ENCODE measurements at regions not wholly inside any gene's neighbourhood (a gene's known extent, or its start where the extent isn't known, plus 50 kb on each side); places are given as distances from the start of the nearest gene placed in this dataset.

GRCh38 chr2:7352191-7352590 is 435.0 kb downstream of the RNF144A start:
- no peaks in the 10 kb centered on the region for H3K79me2 ChIP-seq (ENCODE audit: insufficient read depth, low read length)
- no peak overlapping the region for H3K4me2 ChIP-seq (ENCODE audit: insufficient read depth, insufficient read length, low read length)
- no peaks in the 10 kb centered on the region for H3K79me1 ChIP-seq (ENCODE audit: insufficient read depth, low read depth, low read length, poor library complexity, severe bottlenecking)
- no peak for DNase-seq
- H4K8ac ChIP-seq (replicated peaks; ENCODE audit: insufficient read length, low read depth, low read length) = no peak overlapping the region
- no peak for TF ChIP-seq CTCF (conservative IDR thresholded peaks at IDR 0.05)
- H3K9me3 Mint-ChIP-seq = no peaks in the 10 kb centered on the region; a peak in 2 of 5 replicates
- H3K56ac ChIP-seq (ENCODE audit: insufficient read length, low read depth, low read length) = no peak overlapping the region
- H4K91ac ChIP-seq (ENCODE audit: insufficient read length, low read depth, low read length) = no peak overlapping the region
- H2BK12ac ChIP-seq (ENCODE audit: insufficient read length, low read depth, low read length) = no peak overlapping the region
- no peak overlapping the region for H3K18ac ChIP-seq (ENCODE audit: insufficient read length, low read depth, low read length)
- no peaks in the 10 kb centered on the region for H3K23me2 ChIP-seq (ENCODE audit: insufficient read length, low read depth, low read length, poor library complexity, severe bottlenecking)
- H4K5ac ChIP-seq (ENCODE audit: insufficient read length, low read depth, low read length) = no peak overlapping the region
- no peak overlapping the region for H3T11ph ChIP-seq (ENCODE audit: low read length)
- WGBS (ENCODE audit: extremely low coverage, insufficient read length, low lambda C conversion rate) = no CpG with 5 or more reads among the region's 5 CpGs
- H2BK120ac ChIP-seq (ENCODE audit: low read depth, low read length, poor library complexity, severe bottlenecking) = no peak overlapping the region
- no peaks in the 10 kb centered on the region for H3K27me3 ChIP-seq (ENCODE audit: insufficient read depth, low read length)
- H4K20me1 ChIP-seq (ENCODE audit: control insufficient read depth, insufficient read depth, insufficient read length) = no peaks in the 10 kb centered on the region
- H2AK5ac ChIP-seq (ENCODE audit: insufficient read length, low read length) = no peak overlapping the region
- H2BK5ac ChIP-seq (ENCODE audit: insufficient read length, low read length) = no peak overlapping the region
- H3K23ac ChIP-seq (ENCODE audit: insufficient read length, low read depth, low read length) = no peak overlapping the region
- H2BK20ac ChIP-seq (ENCODE audit: low read depth, low read length, poor library complexity, severe bottlenecking) = no peak overlapping the region
- H3K27ac Mint-ChIP-seq = no peak overlapping the region
- no peaks in the 10 kb centered on the region for H3K4me1 ChIP-seq (ENCODE audit: insufficient read depth, low read length)
- no peak overlapping the region for H3K4ac ChIP-seq (ENCODE audit: low read depth, low read length)
- no peaks in the 10 kb centered on the region; the same call in 1 of the 2 replicates for H3K27me3 Mint-ChIP-seq (ENCODE audit: low read depth)
- no peak overlapping the region for H2BK15ac ChIP-seq (ENCODE audit: low read depth, low read length)
- H2AFZ ChIP-seq (ENCODE audit: low read length) = no peak overlapping the region
- H3K4me1 Mint-ChIP-seq = no peaks in the 10 kb centered on the region
- H3K4me3 Mint-ChIP-seq = no peak overlapping the region
- no peak overlapping the region for H3K14ac ChIP-seq (ENCODE audit: insufficient read depth, low read length)
- H3K27ac ChIP-seq (ENCODE audit: insufficient read length, low read depth, low read length) = no peak overlapping the region
- no peaks in the 10 kb centered on the region for H3K9me3 ChIP-seq (ENCODE audit: control insufficient read depth, low read depth, low read length)
- H3K36me3 Mint-ChIP-seq (ENCODE audit: insufficient read depth in 1 of 3, low read depth in 3 of 3) = 0 out of 7 replicates have a peak, but pooled peaks cover 0 to 3% (median 0%) of the 10 kb centered on the region in 3 experiments
- H3K9ac ChIP-seq (ENCODE audit: extremely low read depth, insufficient read length, low read length) = no peak overlapping the region

Measured in H9 (cell line).